A549 (cell line): ENCODE measurements at regions not wholly inside any gene's neighbourhood (a gene's known extent, or its start where the extent isn't known, plus 50 kb on each side); places are given as distances from the start of the nearest gene placed in this dataset.

Experiments used
- CBX2 ChIP-seq: fragments of 200-600 bp; sonication (generic); IDR thresholded peaks from 2 replicates; pipeline ENCODE4 v1.6.1; 2016; ENCODE audit warnings: low read depth, mild to moderate bottlenecking, borderline replicate concordance
- CHD2 ChIP-seq: fragments of 150-350 bp; IDR thresholded peaks from 2 replicates; pipeline ENCODE4 v1.6.1; 2014; ENCODE audit warnings: low read length; ENCODE audit not compliant: partially characterized antibody
- EP300 ChIP-seq, 2 experiments: fragments of >200 bp; sonication (Bioruptor Twin); formaldehyde crosslinking; IDR thresholded peaks; 2 replicates in 1 of 2; 3 replicates in 1 of 2; pipeline ENCODE4 v1.6.1; 2016 to 2017
- ESRRA ChIP-seq: fragments of 150-350 bp; IDR thresholded peaks from 2 replicates; pipeline ENCODE4 v1.6.1; 2014; ENCODE audit warnings: mild to moderate bottlenecking, low read length, borderline replicate concordance
- FOSB ChIP-seq: fragments of 250-450 bp; sonication (Bioruptor Pico); IDR thresholded peaks from 2 replicates; pipeline ENCODE4 v1.5.0; 2020; ENCODE audit warnings: mild to moderate bottlenecking, moderate library complexity
- JUN ChIP-seq, 2 experiments: fragments of >200 bp; sonication (Bioruptor Twin); formaldehyde crosslinking; IDR thresholded peaks; 2 replicates in 1 of 2; 3 replicates in 1 of 2; pipeline ENCODE4 v1.6.1; 2016 to 2017
- JUNB ChIP-seq: fragments of >200 bp; sonication (Bioruptor Twin); formaldehyde crosslinking; IDR thresholded peaks from 2 replicates; pipeline ENCODE4 v1.6.1; 2016
- POLR2A ChIP-seq: IDR thresholded peaks from 2 replicates; pipeline ENCODE4 v1.6.1; 2012; ENCODE audit warnings: mild to moderate bottlenecking, low read length
- RCOR1 ChIP-seq: fragments of 150-350 bp; IDR thresholded peaks from 2 replicates; pipeline ENCODE4 v1.6.1; 2014; ENCODE audit warnings: antibody characterized with exemption, low read length, low read depth
- TF ChIP-seq, protein P1 (sequence below): fragments of >200 bp; sonication (Bioruptor Twin); formaldehyde crosslinking; IDR thresholded peaks from 3 replicates; pipeline ENCODE4 v1.5.1; 2016
- TF ChIP-seq, protein P2 (sequence below): fragments of 200-600 bp; sonication (generic); IDR thresholded peaks from 2 replicates; pipeline ENCODE4 v1.6.1; 2016; ENCODE audit warnings: antibody characterized with exemption, mild to moderate bottlenecking, moderate library complexity
- TF ChIP-seq, protein P3 (sequence below): fragments of 450-650 bp; IDR thresholded peaks from 2 replicates; pipeline ENCODE4 v1.6.1; 2014; ENCODE audit warnings: antibody characterized with exemption

DNA sequence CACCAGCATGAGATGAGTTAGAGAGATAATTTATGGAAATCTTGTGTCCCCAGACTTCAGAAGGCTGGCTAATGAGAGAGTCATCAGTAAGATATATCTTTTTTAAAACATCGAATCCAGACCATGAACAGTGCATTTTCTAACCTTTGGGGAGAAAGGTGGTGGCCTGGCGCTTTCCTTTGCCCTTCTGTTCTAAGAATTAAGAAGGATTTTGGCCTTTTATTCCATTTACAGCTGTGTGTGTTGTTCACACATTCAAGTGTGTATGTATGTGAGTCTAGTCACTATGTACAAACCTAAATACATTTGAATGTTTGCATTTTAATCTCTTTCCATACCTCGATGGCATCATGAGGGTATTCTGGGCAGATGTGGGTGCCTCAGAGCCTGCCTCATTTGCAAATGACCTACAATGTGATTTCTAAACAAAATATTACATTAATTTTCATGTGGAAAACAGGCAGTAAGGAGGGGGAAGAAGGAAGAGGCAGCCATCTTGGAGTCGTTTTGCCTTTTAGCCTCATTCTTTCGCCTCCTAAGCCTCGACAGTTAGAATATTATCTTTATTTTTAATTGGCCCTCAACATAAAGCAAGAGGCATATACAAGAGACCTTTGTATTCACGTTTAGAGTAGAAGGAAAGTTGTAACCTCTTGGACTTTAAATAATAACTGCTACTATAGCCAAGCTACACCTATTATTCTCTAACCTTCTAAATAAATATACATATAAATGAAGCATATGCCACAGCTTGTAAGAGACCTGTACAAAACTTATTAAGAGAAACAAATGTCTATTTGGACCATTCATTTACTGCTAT lies 125.3 kb upstream of the TMEM161B start:
- no peak for TF ChIP-seq RCOR1
- no peak for TF ChIP-seq EP300 (IDR thresholded peaks at IDR 0.05)
- TF ChIP-seq POLR2A = no peak
- TF ChIP-seq, protein P1, sequence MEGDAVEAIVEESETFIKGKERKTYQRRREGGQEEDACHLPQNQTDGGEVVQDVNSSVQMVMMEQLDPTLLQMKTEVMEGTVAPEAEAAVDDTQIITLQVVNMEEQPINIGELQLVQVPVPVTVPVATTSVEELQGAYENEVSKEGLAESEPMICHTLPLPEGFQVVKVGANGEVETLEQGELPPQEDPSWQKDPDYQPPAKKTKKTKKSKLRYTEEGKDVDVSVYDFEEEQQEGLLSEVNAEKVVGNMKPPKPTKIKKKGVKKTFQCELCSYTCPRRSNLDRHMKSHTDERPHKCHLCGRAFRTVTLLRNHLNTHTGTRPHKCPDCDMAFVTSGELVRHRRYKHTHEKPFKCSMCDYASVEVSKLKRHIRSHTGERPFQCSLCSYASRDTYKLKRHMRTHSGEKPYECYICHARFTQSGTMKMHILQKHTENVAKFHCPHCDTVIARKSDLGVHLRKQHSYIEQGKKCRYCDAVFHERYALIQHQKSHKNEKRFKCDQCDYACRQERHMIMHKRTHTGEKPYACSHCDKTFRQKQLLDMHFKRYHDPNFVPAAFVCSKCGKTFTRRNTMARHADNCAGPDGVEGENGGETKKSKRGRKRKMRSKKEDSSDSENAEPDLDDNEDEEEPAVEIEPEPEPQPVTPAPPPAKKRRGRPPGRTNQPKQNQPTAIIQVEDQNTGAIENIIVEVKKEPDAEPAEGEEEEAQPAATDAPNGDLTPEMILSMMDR = no peak
- TF ChIP-seq, protein P2, sequence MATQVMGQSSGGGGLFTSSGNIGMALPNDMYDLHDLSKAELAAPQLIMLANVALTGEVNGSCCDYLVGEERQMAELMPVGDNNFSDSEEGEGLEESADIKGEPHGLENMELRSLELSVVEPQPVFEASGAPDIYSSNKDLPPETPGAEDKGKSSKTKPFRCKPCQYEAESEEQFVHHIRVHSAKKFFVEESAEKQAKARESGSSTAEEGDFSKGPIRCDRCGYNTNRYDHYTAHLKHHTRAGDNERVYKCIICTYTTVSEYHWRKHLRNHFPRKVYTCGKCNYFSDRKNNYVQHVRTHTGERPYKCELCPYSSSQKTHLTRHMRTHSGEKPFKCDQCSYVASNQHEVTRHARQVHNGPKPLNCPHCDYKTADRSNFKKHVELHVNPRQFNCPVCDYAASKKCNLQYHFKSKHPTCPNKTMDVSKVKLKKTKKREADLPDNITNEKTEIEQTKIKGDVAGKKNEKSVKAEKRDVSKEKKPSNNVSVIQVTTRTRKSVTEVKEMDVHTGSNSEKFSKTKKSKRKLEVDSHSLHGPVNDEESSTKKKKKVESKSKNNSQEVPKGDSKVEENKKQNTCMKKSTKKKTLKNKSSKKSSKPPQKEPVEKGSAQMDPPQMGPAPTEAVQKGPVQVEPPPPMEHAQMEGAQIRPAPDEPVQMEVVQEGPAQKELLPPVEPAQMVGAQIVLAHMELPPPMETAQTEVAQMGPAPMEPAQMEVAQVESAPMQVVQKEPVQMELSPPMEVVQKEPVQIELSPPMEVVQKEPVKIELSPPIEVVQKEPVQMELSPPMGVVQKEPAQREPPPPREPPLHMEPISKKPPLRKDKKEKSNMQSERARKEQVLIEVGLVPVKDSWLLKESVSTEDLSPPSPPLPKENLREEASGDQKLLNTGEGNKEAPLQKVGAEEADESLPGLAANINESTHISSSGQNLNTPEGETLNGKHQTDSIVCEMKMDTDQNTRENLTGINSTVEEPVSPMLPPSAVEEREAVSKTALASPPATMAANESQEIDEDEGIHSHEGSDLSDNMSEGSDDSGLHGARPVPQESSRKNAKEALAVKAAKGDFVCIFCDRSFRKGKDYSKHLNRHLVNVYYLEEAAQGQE = no peak
- TF ChIP-seq ESRRA = no peak
- TF ChIP-seq CHD2 = no peak
- no peak for TF ChIP-seq JUNB
- TF ChIP-seq FOSB (CRISPR knock-in tag) = no peak
- no peak for TF ChIP-seq JUN (IDR thresholded peaks at IDR 0.05)
- no peak for TF ChIP-seq CBX2
- TF ChIP-seq, protein P3, sequence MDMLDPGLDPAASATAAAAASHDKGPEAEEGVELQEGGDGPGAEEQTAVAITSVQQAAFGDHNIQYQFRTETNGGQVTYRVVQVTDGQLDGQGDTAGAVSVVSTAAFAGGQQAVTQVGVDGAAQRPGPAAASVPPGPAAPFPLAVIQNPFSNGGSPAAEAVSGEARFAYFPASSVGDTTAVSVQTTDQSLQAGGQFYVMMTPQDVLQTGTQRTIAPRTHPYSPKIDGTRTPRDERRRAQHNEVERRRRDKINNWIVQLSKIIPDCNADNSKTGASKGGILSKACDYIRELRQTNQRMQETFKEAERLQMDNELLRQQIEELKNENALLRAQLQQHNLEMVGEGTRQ = no peak
